ENCODE measurements at regions not wholly inside any gene's neighbourhood (a gene's known extent, or its start where the extent isn't known, plus 50 kb on each side); places are given as distances from the start of the nearest gene placed in this dataset.
"Not testable (repeated sequence)": the region's sequence is repeated elsewhere in the genome, so short reads cannot be mapped to it uniquely, and the experiment has no call there.

- no peak for DNase-seq
These were observed 157.3 kb upstream of the CHAC2 start for GRCh38 chr2:53610260-53610659.

- no peak for DNase-seq
These were observed 158.1 kb upstream of the CHAC2 start for GRCh38 chr2:53609551-53609950.

- DNase-seq = no peak
These were observed 159.3 kb upstream of the CHAC2 start for GRCh38 chr2:53608293-53608692.

GRCh38 chr2:53600815-53601214, 166.8 kb upstream of the CHAC2 start:
- DNase-seq = no peak

GRCh38 chr2:53586733-53587612, 180.6 kb upstream of the CHAC2 start:
- DNase-seq = not testable (repeated sequence)

- DNase-seq = no peak
These were observed 182.6 kb upstream of the CHAC2 start for GRCh38 chr2:53584986-53585385.

GRCh38 chr2:53583583-53583982, 184.0 kb upstream of the CHAC2 start:
- DNase-seq = no peak

GRCh38 chr2:53582556-53582955, 185.0 kb upstream of the CHAC2 start:
- no peak for DNase-seq

- DNase-seq = no peak
These were observed 191.4 kb upstream of the CHAC2 start for GRCh38 chr2:53576166-53576565.

- no peak for DNase-seq
These were observed 191.9 kb upstream of the CHAC2 start for GRCh38 chr2:53575721-53576124.

- no peak for DNase-seq
These were observed 194.9 kb upstream of the CHAC2 start for GRCh38 chr2:53572696-53573095.

- DNase-seq = no peak
These were observed 197.5 kb upstream of the CHAC2 start for GRCh38 chr2:53569957-53570727.

GRCh38 chr2:53568469-53568868, 199.1 kb upstream of the CHAC2 start:
- no peak for DNase-seq

GRCh38 chr2:53567073-53567472, 200.5 kb upstream of the CHAC2 start:
- no peak for DNase-seq

- DNase-seq = no peak
These were observed 205.2 kb upstream of the CHAC2 start for GRCh38 chr2:53562407-53562806.

GRCh38 chr2:53561155-53561554, 206.4 kb upstream of the CHAC2 start:
- DNase-seq = no peak

GRCh38 chr2:53559302-53559966, 208.2 kb upstream of the CHAC2 start:
- no peak for DNase-seq

GRCh38 chr2:53558867-53559266, 208.7 kb upstream of the CHAC2 start:
- DNase-seq = no peak

GRCh38 chr2:53549497-53549896, 218.1 kb upstream of the CHAC2 start:
- no peak for DNase-seq

GRCh38 chr2:53545604-53546003, 222.0 kb upstream of the CHAC2 start:
- no peak for DNase-seq

- DNase-seq = no peak
These were observed 222.6 kb upstream of the CHAC2 start for GRCh38 chr2:53544871-53545558.

GRCh38 chr2:53543083-53543482, 224.5 kb upstream of the CHAC2 start:
- DNase-seq = no peak

All from suppressor macrophage treated with lipopolysaccharide for 4 hours (primary cell).